ENCODE measurements at regions not wholly inside any gene's neighbourhood (a gene's known extent, or its start where the extent isn't known, plus 50 kb on each side); places are given as distances from the start of the nearest gene placed in this dataset.

DNA sequence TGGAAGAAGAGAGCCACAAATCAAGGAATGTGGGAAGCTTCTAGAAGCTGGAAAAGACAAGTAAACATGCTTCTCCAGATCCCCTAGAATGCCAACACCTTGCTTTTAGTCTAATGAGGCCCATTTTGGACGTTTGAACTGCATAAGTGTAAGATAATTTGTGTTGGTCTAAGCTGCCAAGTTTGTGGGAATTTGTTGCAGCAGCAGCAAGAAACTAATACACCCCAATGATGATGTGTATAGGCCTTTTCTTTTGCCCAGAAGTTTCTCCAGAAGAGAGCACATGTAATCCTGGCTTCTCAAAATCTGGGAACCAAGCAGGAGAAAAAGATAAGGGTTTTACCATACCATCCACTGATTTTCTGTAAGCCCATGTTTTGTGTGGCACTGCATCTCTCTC lies 96.1 kb upstream of the DPT start:
- intact Hi-C loops (cut with DNase I) = no loop called here
- Histone ChIP-seq H3K36me3 (no peaks in the 10 kb centered on the region), H3K9me3 (no peaks in the 10 kb centered on the region), H3K27ac (no peak overlapping the region), H3K27me3 (no peaks in the 10 kb centered on the region), H3K4me1 (no peaks in the 10 kb centered on the region), H3K4me3 (replicated peaks in 1 of 3) (no peak overlapping the region)
- 52 to 63% methylated on average over 1 of the region's 1 CpG for WGBS, 2 donors
- DNase-seq = no peak
- TF ChIP-seq, protein P1, sequence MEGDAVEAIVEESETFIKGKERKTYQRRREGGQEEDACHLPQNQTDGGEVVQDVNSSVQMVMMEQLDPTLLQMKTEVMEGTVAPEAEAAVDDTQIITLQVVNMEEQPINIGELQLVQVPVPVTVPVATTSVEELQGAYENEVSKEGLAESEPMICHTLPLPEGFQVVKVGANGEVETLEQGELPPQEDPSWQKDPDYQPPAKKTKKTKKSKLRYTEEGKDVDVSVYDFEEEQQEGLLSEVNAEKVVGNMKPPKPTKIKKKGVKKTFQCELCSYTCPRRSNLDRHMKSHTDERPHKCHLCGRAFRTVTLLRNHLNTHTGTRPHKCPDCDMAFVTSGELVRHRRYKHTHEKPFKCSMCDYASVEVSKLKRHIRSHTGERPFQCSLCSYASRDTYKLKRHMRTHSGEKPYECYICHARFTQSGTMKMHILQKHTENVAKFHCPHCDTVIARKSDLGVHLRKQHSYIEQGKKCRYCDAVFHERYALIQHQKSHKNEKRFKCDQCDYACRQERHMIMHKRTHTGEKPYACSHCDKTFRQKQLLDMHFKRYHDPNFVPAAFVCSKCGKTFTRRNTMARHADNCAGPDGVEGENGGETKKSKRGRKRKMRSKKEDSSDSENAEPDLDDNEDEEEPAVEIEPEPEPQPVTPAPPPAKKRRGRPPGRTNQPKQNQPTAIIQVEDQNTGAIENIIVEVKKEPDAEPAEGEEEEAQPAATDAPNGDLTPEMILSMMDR (IDR thresholded peaks at IDR 0.05) = no peak
- TF ChIP-seq POLR2A (IDR thresholded peaks at IDR 0.05) = no peak

DNA sequence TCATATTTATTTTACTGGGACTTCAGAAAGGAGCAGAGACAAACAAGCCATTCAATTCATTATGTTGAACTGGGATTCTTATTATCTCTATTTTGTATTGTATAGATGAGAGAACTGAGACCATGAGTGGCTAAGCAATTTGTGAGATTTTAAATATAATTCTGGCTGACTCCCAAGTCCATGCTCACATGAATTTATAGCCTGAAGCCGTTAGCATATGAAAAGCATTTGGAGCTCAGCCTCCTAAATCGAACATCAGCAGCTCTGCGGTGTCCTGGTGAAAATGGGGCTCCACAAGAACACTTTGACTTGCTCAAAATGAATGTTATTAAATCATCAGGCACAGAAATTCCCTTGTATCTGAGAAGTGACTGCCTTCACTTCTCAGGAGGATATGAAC lies 96.8 kb upstream of the DPT start:
- TF ChIP-seq, protein P1 (IDR thresholded peaks at IDR 0.05) = no peak
- no peak for TF ChIP-seq POLR2A (IDR thresholded peaks at IDR 0.05)
- H3K27me3 ChIP-seq = no peaks in the 10 kb centered on the region
- H3K4me1 ChIP-seq = no peaks in the 10 kb centered on the region
- no peak overlapping the region for H3K27ac ChIP-seq
- H3K36me3 ChIP-seq = no peaks in the 10 kb centered on the region
- 93 to 94% methylated on average over 3 of the region's 3 CpGs for WGBS, 2 donors
- no peaks in the 10 kb centered on the region for H3K9me3 ChIP-seq
- intact Hi-C loops (cut with DNase I) = no loop called here
- DNase-seq = no peak
- no peak overlapping the region for H3K4me3 ChIP-seq (replicated peaks in 1 of 3)

DNA sequence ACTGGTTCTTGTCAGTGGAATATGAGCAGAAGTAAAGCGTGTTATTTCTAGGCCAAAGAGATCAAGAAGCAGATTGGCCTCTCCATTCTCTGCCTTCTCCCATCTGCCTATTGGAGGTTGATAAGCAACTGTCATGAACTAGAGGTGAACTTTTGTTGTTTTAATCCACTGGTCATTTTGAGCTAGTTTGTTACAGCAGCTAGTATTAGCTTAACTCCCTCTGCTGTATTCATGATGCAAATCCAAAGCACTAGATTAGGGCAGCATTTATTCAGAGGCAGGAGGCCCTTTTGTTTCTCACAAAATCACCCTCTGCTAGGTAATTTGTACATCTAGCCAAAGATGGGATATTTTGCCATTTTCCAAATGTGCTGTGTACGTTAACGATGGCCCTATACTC lies 97.3 kb upstream of the DPT start:
- TF ChIP-seq POLR2A (IDR thresholded peaks at IDR 0.05) = no peak
- TF ChIP-seq, protein P1 (IDR thresholded peaks at IDR 0.05) = no peak
- Histone ChIP-seq H3K27ac (no peak overlapping the region), H3K9me3 (no peaks in the 10 kb centered on the region), H3K27me3 (no peaks in the 10 kb centered on the region), H3K4me3 (replicated peaks in 1 of 3) (no peak overlapping the region), H3K4me1 (no peaks in the 10 kb centered on the region), H3K36me3 (no peaks in the 10 kb centered on the region)
- no peak for DNase-seq
- intact Hi-C loops (cut with DNase I) = no loop called here
- WGBS, 2 donors = 89 to 92% methylated on average over 3 of the region's 3 CpGs

DNA sequence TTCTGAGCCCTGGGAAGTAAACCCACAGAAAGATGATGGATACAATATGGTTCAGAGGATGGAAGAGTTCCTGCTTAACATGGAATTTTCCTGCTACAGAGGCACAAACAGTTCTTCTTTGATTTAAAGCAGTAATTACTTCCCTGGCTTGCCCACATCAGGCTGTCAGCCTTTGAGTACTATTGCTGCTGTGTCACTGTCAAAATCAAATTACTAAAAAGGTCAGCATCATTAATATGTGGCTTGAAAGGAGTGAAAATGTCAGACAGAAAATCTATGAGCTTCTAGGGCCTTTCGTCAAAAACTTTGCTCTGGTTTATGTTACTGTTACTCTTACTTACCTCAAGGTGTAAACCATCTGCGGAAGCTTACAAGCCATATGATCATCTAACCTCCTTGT lies 98.6 kb upstream of the DPT start:
- no peaks in the 10 kb centered on the region for H3K36me3 ChIP-seq
- H3K4me3 ChIP-seq (replicated peaks in 1 of 3) = no peak overlapping the region
- no peaks in the 10 kb centered on the region for H3K27me3 ChIP-seq
- no peak for DNase-seq
- WGBS, 2 donors = 91 to 97% methylated on average over 2 of the region's 2 CpGs
- TF ChIP-seq, protein P1 (IDR thresholded peaks at IDR 0.05) = no peak
- no peak for TF ChIP-seq POLR2A (IDR thresholded peaks at IDR 0.05)
- H3K4me1 ChIP-seq = no peaks in the 10 kb centered on the region
- H3K9me3 ChIP-seq = no peaks in the 10 kb centered on the region
- no peak overlapping the region for H3K27ac ChIP-seq
- intact Hi-C loops (cut with DNase I) = no loop called here

DNA sequence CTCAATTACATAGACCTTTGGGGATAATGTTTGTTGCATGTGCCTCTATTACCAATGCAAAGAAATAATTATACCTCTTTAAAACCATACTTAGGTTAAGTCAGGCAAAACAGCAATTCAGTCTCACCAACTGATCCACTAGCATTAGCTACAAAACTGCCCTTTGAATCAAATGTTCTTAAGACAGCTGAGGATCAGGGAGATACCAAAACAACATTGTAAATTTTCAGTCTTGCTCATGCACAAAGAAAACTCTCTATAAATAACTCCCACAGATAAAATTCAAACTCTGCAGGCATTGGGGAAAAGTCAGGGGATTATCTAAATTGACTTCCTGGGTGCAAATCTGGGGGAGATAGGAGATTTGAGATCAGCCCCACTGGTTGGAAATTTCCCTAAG lies 100.9 kb upstream of the DPT start:
- intact Hi-C loops (cut with DNase I) = no loop called here
- Histone ChIP-seq H3K4me3 (replicated peaks in 1 of 3) (no peak overlapping the region), H3K27me3 (no peaks in the 10 kb centered on the region), H3K4me1 (peaks cover 0 to 14% of the 10 kb centered on the region in 2 donors), H3K36me3 (no peaks in the 10 kb centered on the region), H3K27ac (no peak overlapping the region), H3K9me3 (no peaks in the 10 kb centered on the region)
- DNase-seq = no peak
- TF ChIP-seq, protein P1 (IDR thresholded peaks at IDR 0.05) = no peak
- no peak for TF ChIP-seq POLR2A (IDR thresholded peaks at IDR 0.05)
